NB4 (cell line): ENCODE measurements at regions not wholly inside any gene's neighbourhood (a gene's known extent, or its start where the extent isn't known, plus 50 kb on each side); places are given as distances from the start of the nearest gene placed in this dataset.

Experiments
- DNase-seq: peaks from one replicate; pipeline ENCODE4 v3.0.0; 2010; ENCODE audit warnings: low read depth
- H3K4me3 ChIP-seq: one replicate; pipeline ENCODE4 v1.5.1; 2011; ENCODE audit warnings: mild to moderate bottlenecking, low read depth, low read length, moderate library complexity
- CTCF ChIP-seq: IDR thresholded peaks from one replicate; pipeline ENCODE4 v1.5.1; 2012; ENCODE audit warnings: low read depth, low read length
- MAX ChIP-seq: IDR thresholded peaks from 2 replicates; pipeline ENCODE4 v1.6.1; 2011; ENCODE audit warnings: low read depth, low read length
- MYC ChIP-seq: IDR thresholded peaks from 2 replicates; pipeline ENCODE4 v1.6.1; 2011; ENCODE audit warnings: low read depth, low read length
- POLR2A ChIP-seq: IDR thresholded peaks from 2 replicates; pipeline ENCODE4 v1.6.1; 2011; ENCODE audit warnings: mild to moderate bottlenecking; ENCODE audit not compliant: insufficient read length; ENCODE audit errors: extremely low read depth

- no peak overlapping the region for H3K4me3 ChIP-seq
- no peak for DNase-seq
- TF ChIP-seq MYC (no peak), MAX (no peak), CTCF (no peak), POLR2A (no peak)
Observed at GRCh38 chr3:66586853-66587252, 86.0 kb upstream of the LRIG1 start.

GRCh38 chr3:66588340-66588847, 87.6 kb upstream of the LRIG1 start:
- H3K4me3 ChIP-seq, result no peak overlapping the region
- DNase-seq, result no peak
- TF ChIP-seq POLR2A (no peak), MAX (no peak), MYC (no peak), CTCF (no peak)

- DNase-seq, result no peak
- no peak overlapping the region for H3K4me3 ChIP-seq
- no peak for TF ChIP-seq MAX
- TF ChIP-seq POLR2A, result no peak
- TF ChIP-seq CTCF, result no peak
Observed at GRCh38 chr3:66592016-66592761, 91.4 kb upstream of the LRIG1 start.

- no peak overlapping the region for H3K4me3 ChIP-seq
- TF ChIP-seq CTCF, result no peak
- TF ChIP-seq MAX, result no peak
- no peak for TF ChIP-seq MYC
- no peak for TF ChIP-seq POLR2A
- DNase-seq, result no peak
Observed at GRCh38 chr3:66592927-66593625, 92.3 kb upstream of the LRIG1 start.

DNA sequence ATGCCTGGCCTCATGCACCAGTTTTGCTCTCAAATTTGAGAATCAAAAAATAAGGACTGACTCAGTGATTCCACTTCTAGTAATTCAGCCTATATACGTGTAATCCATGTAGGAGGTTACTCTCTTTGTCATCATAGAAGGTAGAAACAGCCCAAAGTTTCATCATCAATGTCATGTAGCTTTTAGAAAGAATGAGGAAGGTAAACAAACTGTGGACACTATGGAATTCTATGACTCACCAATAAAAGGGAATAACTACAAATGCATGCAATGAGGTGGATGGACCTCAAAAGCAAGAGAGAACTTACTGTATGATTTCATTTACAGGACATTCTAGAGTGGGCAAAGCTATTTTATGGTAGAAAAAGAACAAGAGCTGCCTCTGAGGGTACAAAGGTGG, 93.2 kb upstream of the LRIG1 start:
- no peak overlapping the region for H3K4me3 ChIP-seq
- TF ChIP-seq MYC (no peak), CTCF (no peak), POLR2A (no peak)
- no peak for DNase-seq
